ENCODE measurements at regions not wholly inside any gene's neighbourhood (a gene's known extent, or its start where the extent isn't known, plus 50 kb on each side); places are given as distances from the start of the nearest gene placed in this dataset.

DNA sequence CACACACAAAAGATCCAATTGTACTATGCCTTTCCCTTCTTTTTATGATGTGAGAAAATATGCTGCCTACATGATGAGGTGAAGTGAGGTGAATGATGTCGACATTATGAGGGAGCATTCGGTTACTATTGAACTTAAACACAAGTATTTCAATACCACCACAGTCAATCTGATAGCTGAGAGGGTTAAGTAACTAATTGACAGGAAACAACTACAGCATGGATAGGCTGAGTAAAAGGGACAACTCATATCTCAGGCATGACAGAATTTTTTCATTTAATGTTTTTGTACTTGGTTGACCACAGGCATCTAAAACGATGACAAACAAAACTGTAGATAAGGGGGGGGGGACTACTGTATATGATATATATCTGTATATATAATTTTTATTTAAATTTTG, 488.9 kb downstream of the SH2D4B start:
- DNase-seq (ENCODE audit: low read depth): no peak

DNA sequence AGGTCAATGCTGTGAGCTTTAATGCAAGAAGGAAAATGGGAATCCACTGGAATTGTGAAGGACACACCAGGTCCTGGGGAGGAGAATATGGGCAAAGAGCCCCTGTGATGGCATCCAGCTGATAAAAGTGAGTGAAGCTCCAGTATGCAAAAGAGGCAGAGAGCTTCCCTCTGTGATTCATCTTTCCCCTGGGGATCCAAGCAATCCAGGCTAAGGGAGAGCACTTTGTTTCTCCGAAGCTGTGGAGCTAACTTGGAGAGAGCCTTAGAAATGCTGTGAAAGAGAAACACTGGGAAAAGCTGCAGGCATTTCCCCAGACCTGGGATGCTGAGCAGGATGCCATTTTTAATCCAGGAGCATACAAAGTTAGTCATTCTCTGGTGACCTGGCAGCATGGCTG, 489.5 kb downstream of the SH2D4B start:
- no peak for DNase-seq (ENCODE audit: low read depth)

DNA sequence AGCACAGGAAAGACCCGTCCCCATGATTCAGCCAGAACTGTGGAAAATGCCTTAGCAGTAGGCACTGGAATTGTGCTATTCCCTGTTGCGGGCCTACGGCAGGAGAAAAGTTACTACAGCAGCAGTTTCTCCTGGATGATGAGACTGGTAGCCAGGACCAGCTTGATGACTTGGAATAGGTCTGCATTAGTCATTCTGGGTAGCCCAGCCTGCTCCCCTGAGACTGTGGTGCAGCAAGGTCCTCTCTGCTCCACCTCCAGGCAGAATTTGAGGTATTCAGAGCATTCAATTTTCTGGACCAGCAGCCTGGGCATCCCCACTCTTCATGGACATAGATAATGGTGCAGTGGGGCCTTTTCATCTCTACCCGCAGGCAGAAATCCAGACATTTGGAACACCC, 490.0 kb downstream of the SH2D4B start:
- no peak for DNase-seq (ENCODE audit: low read depth)

DNA sequence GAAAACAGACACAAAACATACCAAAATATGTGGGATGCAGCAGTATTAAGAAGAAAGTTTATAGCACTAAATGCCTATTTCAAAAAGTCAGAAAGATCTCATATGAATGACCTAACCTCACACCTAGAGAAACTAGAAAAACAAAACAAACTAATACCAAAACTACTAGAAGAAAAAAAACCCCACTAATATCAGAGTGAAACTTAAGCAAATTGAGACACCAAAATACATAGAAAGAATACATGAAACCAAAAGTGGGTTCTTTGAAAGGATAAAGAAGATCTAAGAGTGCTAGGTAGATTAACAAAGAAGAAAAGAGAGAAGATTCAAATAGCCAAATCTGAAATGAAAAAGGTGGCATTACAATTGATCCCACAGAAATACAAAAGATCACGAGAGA, 494.1 kb downstream of the SH2D4B start:
- no peak for DNase-seq (ENCODE audit: low read depth)

DNA sequence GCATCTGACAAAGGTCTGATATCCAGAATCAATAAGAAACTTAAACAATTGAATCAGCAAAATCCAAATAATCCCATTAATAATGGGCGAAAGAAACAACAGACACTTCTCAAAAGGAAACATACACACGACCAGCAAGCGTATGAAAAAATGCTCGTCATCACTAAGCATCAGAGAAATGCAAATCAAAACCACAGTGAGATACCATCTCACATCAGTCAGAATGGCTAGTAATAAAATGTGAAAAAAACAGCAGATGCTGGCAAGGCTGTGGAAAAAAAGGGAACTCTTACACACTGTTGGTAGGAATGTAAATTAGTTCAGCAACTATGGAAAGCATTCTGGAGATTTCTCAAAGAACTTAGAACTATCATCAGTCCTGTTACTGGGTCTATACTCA, 496.7 kb downstream of the SH2D4B start:
- DNase-seq (ENCODE audit: low read depth): no peak

DNA sequence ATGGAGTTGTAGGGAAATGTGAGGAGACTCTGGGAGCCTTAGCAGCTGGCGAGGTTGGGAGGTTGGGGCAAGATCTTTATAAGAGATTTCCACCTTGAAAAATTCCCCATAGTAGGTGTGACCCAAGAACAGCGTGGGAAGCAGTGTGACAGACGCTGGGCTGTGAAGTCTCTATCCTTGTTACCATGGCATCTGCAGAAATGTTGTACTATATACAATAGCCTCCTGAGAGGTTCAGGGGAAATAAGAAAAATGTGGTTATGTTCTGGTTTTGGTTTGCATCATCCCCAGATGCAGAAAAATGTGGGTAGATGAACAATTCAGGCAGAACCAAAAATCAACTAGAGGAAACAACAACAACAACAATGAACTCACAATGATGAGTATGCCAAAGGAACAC, 498.6 kb downstream of the SH2D4B start:
- DNase-seq (ENCODE audit: low read depth): no peak

DNA sequence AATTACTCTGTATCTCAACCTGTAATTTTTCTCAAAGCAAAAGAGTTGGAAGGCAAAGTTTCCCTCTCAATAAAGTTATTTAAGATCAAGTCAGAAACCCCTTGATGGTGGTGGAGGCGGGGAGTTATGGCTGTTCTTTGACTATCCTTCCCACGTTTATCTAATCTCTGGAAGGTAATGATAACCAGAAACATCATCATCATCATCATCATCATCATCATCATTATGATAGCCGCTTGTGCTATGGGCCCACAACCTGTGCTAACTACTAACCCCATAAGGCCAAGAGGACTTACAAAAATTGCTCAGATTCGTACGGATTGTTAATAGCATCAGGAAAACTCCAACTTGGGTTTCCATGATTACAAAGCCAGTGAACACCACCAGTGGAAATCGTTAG, 502.3 kb downstream of the SH2D4B start:
- no peak for DNase-seq (ENCODE audit: low read depth)

DNA sequence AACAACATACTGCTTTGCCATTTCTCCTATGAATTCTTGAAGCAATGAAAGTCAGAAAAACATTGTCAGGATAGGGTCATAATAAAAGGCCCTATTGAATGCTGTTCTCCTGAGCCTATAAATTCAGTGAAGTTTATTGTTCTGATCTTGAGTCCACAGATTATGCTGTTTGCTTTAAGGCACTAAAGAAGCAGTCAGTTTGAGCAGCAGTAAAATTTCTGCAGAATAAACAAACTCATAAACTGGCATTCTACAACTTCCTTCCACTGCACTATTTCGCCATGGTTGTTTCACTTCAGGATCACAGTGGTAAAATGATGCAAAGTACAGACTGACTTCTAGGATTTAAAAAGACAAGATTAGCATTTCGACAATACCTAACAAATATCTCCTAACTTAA, 503.2 kb downstream of the SH2D4B start:
- DNase-seq (ENCODE audit: low read depth): no peak

DNA sequence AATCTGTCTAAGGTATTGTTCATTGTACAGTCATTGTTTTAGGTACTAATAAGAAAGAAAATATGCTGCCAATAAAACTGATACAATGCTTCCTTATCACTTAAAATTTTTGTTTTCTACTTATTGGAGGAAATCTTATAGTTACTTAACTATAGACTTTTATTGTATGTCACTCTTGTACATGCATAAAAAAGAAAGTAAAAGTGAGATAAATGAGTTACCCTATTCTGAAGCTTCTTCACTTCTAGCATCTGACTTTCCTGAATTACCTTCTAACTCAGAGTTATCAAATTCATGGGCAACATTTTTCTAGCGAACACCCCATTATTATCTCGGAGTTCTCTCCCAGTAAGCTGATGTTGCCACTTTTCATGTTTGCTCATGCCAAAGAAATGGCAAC, 504.9 kb downstream of the SH2D4B start:
- DNase-seq (ENCODE audit: low read depth): no peak

DNA sequence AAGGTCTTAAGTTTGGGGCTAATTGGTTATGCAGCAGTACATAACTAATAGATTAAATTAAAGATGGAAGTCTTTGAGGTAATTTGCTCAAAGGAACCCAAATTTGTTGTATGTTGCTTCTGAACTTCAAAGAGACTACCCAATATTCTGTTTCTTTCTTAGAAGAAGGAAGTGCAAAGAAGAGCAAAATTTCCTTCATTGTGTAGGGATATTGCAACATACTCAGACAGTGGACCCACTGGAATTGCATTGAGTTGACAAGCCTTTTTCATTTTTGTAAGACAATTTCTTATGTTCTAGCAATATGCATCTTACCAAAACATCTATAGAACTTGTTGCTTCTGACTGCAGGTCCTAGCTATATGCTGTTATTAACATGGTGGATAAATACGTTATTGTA, 527.8 kb downstream of the SH2D4B start:
- no peak for DNase-seq (ENCODE audit: low read depth)

DNA sequence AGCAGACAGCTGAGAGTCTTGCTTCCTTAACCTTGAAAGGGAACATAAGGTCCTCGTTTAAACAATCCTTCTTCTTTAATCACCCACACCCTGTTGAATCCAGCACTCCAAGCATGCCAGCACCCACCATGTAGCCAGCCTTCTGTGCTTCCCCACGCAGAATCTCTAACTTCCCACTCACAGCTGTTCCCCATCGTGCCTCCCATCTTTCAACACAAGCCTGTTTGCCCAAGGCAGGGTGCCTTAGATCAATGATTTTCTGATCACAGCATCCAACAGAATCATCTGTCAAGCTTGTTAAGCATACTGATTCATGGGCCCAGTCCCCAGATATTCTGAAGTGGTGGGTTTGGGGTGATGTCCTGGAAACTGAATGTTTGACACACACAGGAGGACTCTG, 530.8 kb downstream of the SH2D4B start:
- DNase-seq (ENCODE audit: low read depth): no peak

DNA sequence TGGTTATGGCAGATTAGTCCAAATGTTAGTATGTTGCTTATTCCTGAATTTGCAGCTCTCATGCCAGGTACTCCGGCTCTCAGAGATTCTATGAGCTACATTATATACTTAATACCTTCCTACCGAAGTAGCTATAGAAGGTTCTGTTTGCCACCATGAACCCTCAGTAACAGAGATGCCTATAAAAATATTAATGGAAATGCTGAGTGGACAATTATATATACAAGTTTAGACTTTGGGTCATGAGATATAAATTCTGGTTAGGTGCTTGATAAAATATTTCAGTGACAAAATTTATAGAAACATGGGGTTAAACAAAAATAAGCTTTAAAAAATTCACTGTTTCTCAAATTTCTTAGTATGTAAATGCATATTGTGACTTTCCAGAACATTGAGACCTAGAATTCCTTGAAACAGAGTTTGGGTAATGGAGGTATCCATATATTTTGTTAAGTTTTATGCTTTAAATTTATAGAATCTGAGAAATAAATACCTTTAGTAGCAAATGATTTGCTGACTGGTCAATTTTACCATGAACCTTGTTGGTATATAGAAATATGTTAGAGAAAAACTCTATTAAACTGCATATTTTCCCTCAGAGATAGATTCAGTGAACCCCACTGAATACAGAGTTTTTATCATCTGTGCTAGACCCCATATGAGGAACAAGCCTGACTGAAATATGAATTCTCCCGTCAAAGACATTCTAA, 533.5 kb downstream of the SH2D4B start:
- DNase-seq (ENCODE audit: low read depth): no peak

DNA sequence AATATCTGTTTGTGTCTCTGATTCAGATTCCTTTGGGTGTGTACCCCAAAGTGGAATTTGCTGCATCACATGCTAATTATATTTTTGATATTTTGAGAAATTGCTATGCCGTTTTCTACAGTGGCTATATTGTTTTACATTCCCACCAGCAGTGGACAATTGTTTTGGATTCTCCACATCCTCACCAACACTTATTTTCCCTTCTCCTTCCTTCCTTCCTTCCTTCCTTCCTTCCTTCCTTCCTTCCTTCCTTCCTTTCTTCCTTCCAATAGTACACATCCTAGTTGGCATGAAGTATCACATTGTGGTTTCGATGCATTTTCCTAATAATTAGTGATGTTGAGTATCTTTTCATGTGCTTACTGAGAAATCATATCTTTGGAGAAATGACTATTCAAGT, 535.5 kb downstream of the SH2D4B start:
- DNase-seq (ENCODE audit: low read depth): no peak

DNA sequence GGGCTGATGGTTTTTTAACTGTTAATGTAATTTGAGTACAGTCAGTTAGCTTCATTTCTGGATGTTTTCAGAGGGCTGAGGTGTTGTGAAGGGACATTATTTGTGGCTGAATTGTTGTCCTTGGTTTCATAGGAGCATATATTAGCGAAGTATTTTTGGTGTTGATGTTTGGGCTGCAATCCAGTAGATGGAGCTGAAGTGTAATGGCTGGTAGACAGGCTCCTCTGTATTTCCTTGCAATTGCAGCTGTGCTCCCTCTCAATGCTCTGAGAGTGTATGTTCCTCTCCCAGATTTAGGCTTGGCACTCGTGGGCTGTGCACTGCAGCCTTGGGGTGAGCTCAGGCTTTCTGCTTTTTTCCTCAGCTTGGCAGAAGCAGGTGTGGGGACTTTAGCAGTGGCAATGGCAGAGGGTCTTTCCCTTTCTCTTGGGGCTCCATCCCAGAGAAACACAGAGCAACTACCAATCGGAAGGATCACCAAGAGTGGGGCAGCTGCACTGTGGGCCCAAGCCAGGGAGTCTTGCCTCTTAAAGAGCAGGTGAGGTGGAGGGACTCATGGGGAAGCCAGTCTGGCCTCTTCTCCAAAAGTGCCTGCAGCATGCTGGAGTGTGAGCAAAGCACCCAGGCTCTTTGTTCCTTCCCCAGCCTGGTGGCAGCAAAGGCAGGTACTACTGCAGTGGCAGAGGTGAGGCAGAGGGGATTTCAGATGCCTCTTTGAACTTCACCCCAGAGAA, 544.4 kb downstream of the SH2D4B start:
- no peak for DNase-seq (ENCODE audit: low read depth)

DNA sequence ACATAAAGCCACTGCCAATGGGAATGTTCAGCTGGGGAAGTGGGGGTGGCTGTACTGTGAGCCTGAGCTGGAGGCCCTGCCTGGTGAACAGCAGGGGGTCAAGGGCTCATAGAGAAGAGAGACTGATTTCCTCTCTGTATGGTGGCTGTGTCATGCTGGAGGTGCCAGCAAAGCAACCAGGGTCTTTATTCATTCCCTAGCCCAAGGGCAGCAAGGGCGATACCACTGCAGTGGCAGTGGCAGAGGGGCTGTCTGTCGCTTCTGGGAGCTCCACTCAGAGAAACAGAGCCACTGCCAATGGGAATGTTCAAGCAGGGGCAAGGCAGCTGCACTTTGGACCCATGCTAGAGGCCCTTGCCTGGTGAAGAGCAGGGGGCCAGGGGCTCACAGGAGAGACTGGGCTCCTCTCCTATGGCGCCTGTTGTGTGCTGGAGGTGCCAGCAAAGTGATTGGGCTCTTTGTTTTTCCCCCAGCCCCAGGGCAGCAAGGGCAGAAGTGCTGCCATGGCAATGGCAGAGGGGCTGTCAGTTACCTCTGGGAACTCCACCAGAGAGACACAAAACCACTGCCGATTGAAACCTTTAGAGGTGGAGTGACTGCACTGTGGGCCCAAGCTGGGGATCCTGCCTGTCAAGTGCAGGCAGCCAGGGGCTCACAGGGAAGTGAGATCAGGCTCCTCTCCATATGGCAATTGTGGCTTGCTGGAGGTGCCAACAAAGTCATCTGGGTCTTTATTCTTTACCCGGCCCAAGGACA, 545.1 kb downstream of the SH2D4B start:
- no peak for DNase-seq (ENCODE audit: low read depth)

DNA sequence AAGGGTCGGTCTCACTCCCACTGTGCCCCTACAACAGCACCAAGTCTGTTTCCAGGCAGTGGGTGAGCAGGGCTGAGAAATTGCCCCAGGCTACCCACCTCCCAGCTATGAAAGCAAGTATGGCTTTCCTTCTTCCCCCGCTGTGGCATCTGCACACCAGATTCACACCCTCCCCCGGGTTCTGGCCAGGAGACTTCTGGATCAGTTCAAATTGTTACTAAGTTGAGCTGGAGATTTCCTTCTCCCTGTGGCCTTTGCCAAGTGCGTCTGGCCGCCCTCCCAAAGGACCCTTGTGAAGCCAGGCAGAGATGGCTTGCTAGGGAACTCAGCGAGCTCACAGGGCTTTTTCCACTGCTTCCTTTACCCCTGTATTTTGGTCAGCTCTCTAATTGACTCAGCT, 555.4 kb downstream of the SH2D4B start:
- DNase-seq (ENCODE audit: low read depth): no peak

DNA sequence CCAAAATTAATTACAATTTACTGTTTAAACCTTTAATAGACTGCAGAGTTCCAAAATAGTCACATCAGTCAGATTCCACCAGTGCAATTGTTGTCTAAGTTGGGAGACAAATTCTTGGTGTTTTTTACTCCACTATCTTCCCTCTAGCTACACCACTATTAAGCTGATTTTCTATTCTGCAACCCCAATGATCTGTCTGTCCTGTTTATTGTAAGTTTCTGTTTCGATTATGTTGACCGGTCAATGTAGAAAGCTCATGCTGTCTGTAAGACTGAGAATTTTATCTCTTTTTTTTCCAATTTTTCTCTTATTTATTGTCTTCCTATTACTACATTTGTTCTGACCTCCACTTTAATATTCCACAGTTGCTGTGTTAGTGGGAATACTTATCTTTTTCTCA, 557.5 kb downstream of the SH2D4B start:
- no peak for DNase-seq (ENCODE audit: low read depth)

DNA sequence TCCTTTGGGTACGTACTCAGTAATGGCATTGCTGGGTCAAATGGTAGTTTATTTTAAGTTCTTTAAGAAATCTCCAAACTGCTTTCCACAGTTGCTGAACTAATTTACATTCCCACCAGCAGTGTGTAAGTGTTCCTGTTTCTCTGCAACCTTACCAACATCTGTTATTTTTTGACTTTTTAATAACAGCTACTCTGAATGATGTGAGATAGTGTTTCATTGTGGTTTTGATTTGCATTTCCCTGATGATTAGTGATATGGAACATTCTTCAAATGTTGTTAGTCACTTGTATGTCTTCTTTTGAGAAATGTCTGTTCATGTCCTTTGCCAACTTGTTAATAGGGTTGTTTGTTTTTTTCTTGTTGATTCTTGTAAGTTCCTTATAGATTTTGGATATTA, 558.9 kb downstream of the SH2D4B start:
- no peak for DNase-seq (ENCODE audit: low read depth)

DNA sequence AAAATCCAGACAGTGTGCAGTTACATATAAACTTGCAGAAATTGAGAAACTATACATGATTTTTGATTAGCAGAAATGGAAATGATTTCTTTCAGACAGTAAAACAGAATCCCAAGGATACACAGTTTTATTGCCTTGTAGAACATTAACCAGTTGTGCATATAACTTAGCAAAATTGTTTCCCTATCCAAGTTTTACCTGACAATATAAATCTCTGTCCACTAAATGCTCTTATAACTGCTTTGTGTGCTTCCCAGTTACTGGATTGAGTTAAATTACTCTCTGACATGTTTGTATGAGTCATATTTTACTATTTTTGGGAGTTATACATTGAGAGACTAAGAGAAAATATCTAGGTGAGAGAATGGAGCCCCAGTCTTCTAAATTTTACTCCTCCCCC, 563.4 kb downstream of the SH2D4B start:
- no peak for DNase-seq (ENCODE audit: low read depth)

DNA sequence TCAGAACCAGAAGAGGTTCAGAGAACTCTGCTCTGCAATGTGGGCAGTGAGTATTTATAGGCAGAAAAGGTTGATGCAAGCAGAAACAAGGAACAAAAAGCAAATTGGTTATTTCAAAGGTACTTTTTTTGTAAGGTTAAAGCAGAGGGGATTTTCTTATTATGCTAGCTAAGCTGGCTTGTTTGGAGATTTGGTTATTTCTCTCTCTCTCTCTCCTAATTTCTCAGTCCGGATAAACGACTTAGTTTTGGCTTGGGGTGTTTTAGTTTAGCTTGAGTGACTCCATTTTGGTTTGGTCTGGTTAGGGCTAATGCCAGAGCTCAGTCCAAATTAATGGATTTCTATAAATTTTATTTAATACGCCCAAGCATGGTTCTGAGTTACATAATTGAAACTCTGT, 566.8 kb downstream of the SH2D4B start:
- DNase-seq (ENCODE audit: low read depth): no peak

DNA sequence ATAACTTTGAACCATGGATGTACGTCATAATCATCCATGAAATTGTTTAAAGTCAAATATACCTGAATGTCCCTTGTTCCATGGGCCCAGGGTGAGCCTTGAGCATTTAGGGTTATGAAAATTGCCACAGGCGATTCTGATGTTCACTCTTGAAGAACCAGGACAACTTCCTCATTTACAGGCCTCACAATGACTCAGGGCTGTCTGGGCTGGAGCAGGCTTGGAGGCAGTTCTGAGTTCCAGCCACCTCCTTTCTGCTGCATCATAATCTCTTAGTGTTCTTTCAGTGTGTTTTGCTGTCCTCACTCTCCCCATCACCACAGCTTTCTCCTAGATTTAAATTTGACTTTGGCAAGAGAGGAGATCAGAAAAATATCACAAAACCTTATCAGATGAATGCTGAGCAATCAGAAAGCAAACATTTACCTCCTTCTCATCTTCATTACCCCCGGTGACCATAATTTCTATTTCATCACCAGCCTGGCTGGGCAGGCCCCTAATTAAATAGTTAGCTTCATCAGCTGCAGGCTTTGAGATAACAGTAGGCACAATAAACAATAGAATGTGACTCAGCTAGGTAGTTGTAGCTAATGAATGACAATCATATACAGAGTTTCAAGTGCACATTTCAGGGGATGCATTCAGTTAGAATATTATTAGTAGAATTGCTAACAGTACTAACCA, 571.0 kb downstream of the SH2D4B start:
- no peak for DNase-seq (ENCODE audit: low read depth)

DNA sequence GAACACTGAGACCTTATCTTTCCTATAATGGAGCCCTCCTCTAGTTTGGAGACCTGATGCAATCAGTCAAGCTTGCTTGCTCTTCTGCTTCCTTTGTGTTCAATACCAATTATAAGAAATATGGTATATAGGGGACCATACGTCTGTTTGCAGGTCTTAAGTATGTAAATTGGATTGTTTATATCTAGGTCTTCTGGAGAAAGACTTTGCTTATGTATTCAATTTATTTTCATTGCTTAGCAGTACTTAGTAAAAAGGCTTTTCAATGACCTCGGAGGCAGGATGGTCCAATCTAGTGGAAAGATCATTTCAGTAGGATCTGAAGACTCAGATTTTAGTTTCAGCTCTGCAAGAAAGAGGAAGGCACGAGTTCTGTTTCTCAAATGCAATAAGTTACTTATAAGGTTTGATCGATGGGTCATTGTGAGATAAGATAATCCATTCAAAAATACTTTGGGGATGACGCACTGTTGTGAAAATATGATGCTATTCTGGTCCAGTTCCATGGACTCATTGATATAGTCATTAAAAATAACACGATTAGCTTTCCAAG, 571.6 kb downstream of the SH2D4B start:
- no peak for DNase-seq (ENCODE audit: low read depth)
